Subcutaneous abdominal adipose tissue (tissue), 5 donors: ENCODE measurements at regions not wholly inside any gene's neighbourhood (a gene's known extent, or its start where the extent isn't known, plus 50 kb on each side); places are given as distances from the start of the nearest gene placed in this dataset.
"Not testable (repeated sequence)": the region's sequence is repeated elsewhere in the genome, so short reads cannot be mapped to it uniquely, and the experiment has no call there.

Experiments used
- H3K27ac ChIP-seq: one replicate; pipeline ENCODE4 v1.7.0; 2013; ENCODE audit warnings: low read depth, mild to moderate bottlenecking, inconsistent platforms, low read length, moderate library complexity
- H3K27me3 ChIP-seq, 5 donors: one replicate each; pipeline ENCODE4 v1.7.0; 2013; ENCODE audit warnings: low read length in 5 of 5, inconsistent platforms in 1 of 5; ENCODE audit not compliant: control insufficient read depth in 5 of 5, insufficient read depth in 4 of 5
- H3K36me3 ChIP-seq, 5 donors: one replicate each; pipeline ENCODE4 v1.7.0; 2013; ENCODE audit warnings: low read length in 5 of 5; ENCODE audit not compliant: control insufficient read depth in 5 of 5, insufficient read depth in 5 of 5
- H3K4me1 ChIP-seq, 5 donors: one replicate each; pipeline ENCODE4 v1.7.0; 2013; ENCODE audit warnings: low read length in 5 of 5, mild to moderate bottlenecking in 3 of 5, moderate library complexity in 1 of 5; ENCODE audit not compliant: control insufficient read depth in 5 of 5, insufficient read depth in 5 of 5
- H3K4me3 ChIP-seq, 5 donors: one replicate each; pipeline ENCODE4 v1.7.0; 2013; ENCODE audit warnings: low read length in 5 of 5, low read depth in 1 of 5
- H3K9ac ChIP-seq, 5 donors: one replicate each; pipeline ENCODE4 v1.7.0; 2013; ENCODE audit warnings: low read length in 5 of 5, mild to moderate bottlenecking in 4 of 5, moderate library complexity in 3 of 5
- H3K9me3 ChIP-seq, 5 donors: one replicate each; pipeline ENCODE4 v1.7.0; 2013; ENCODE audit warnings: low read length in 5 of 5; ENCODE audit not compliant: control insufficient read depth in 5 of 5
- donor health status: healthy.
- donor health status: healthy.
- donor health status: healthy.
- donor health status: healthy.
- donor health status: healthy.

DNA sequence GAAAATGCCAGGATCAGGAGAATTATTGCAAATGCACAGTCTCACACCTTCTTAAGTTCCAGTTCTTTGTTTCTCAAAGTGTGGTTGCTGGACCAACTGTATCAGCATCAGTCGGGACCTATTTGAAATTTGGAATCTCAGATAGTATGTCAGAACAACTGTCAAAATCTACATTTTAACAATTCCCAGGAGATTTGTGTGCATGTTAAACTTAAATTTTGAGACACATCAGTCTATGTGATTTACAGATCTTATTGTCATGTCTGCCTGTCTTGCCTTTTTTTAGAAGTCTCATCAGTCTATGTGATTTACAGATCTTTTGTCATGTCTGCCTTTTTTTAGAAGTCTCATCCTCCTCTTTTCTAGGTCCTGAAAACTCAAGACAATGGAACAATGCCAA, 243.6 kb upstream of the MEIS1 start:
- Histone ChIP-seq H3K9ac (no peak overlapping the region), H3K4me3 (no peak overlapping the region), H3K27me3 (no peaks in the 10 kb centered on the region), H3K27ac (no peak overlapping the region), H3K36me3 (no peaks in the 10 kb centered on the region), H3K4me1 (peaks cover 0 to 13% (median 8%) of the 10 kb centered on the region in 5 donors), H3K9me3 (no peaks in the 10 kb centered on the region)

DNA sequence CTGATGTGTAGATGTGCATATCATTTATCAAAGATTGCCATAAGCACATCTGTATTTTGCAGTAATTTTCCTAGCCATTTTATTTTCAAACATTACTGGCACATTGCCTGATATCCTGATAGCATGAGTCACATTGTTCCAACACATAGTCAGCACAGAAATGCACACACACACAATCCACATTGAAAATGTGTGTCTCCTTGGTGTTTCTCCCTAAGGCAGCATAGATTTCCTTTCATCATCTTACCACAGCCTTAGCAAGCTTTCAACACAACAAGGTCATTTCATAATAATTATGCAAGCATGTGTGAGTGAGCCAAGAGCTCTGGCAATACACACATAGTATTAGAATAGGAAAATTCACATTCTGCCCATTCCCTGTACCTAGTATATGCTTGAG, 245.4 kb upstream of the MEIS1 start:
- no peaks in the 10 kb centered on the region for H3K9me3 ChIP-seq
- H3K4me3 ChIP-seq, result no peak overlapping the region
- peaks cover 0 to 13% (median 8%) of the 10 kb centered on the region in 5 donors for H3K4me1 ChIP-seq
- no peak overlapping the region for H3K9ac ChIP-seq
- H3K36me3 ChIP-seq, result no peaks in the 10 kb centered on the region
- no peak overlapping the region for H3K27ac ChIP-seq
- H3K27me3 ChIP-seq, result no peaks in the 10 kb centered on the region

DNA sequence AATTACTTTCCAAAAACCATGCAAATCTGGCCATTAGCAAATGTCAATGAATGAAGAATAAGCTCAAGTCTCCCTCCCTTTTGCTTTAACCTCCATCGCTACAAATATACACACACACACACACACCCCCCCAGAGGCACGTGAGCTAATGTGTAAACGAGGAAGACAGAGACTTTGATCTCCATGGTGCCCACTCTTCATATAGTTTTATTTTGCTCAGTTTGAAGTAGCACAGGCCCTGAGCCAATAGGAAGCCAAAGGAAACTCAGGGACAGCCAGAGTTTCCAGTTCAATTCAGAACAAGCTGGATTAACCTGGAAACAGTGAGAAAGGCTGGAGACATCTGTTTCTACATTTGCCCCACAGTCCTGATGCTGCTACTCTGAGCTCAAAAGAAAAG, 248.4 kb upstream of the MEIS1 start:
- H3K36me3 ChIP-seq, result no peaks in the 10 kb centered on the region
- H3K27ac ChIP-seq, result no peak overlapping the region
- H3K9me3 ChIP-seq, result no peaks in the 10 kb centered on the region
- H3K4me1 ChIP-seq, result peaks cover 0 to 13% (median 8%) of the 10 kb centered on the region in 5 donors
- no peak overlapping the region for H3K9ac ChIP-seq
- H3K4me3 ChIP-seq, result no peak overlapping the region
- H3K27me3 ChIP-seq, result no peaks in the 10 kb centered on the region

DNA sequence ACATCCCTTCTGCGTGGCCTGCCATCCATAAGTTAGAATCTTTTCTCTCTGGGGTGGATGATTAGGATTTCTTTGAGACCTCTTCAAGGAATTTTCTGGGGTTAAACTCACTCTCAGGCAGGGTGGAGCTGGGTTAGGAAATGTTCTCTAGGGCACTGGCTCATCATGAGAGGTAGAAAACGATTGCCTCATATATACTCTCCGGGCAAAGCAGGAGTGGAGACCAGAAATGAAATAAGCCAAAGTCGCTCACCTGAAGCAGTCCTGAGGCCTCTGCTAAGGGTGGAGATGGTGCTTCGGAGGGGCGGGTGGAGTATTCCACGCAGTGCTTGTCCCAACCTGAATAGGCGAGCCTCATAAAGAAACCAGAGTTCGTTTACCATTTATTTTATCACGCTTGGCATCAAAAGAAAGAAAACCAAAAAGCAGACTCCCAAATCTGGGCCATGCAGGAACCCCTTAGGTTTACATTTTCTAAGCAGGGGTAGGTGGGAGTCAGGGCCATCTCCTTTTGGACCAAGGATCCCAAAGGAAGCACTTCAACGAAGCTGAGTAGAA, 249.3 kb upstream of the MEIS1 start:
- Histone ChIP-seq H3K27ac (no peak overlapping the region), H3K9me3 (no peaks in the 10 kb centered on the region), H3K9ac (no peak overlapping the region), H3K4me3 (no peak overlapping the region), H3K27me3 (no peaks in the 10 kb centered on the region), H3K4me1 (peaks cover 0 to 13% (median 8%) of the 10 kb centered on the region in 5 donors), H3K36me3 (no peaks in the 10 kb centered on the region)

DNA sequence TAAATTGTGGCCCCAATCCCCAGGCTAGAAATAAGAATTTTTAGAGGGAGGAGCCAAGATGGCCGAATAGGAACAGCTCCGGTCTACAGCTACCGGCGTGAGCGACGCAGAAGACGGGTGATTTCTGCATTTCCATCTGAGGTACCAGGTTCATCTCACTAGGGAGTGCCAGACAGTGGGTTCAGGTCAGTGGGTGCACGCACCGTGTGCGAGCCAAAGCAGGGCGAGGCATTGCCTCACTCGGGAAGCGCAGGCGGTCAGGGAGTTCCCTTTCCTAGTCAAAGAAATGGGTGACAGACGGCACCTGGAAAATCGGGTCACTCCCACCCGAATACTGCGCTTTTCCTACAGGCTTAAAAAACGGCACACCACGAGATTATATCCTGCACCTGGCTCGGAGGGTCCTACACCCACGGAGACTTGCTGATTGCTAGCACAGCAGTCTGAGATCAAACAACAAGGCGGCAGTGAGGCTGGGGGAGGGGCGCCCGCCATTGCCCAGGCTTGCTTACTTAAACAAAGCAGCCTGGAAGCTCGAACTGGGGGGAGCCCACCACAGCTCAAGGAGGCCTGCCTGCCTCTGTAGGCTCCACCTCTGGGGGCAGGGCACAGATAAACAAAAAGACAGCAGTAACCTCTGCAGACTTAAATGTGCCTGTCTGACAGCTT, 257.7 kb upstream of the MEIS1 start:
- not testable (repeated sequence) for H3K9ac ChIP-seq, H3K9me3 ChIP-seq, H3K27me3 ChIP-seq, H3K4me1 ChIP-seq, H3K36me3 ChIP-seq, H3K4me3 ChIP-seq, H3K27ac ChIP-seq

DNA sequence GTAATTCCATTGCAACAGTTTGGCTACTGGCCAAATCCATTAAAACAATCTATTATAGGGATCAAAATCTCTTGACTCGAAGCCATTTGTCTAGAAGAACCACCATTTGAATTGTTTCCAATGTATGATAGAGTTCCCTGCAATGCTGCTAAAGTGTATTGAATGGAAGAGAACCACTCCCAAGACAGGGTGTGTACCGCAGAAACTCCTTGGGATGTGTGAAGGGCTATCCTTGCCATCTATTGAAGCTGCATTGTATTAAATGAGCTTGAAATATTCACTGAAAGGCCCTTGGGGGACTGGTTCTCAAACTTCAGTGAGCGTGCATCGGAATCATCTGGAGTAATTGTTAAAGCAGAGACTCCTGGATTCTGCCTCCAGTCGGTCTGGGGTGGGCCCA, 260.4 kb upstream of the MEIS1 start:
- H3K9me3 ChIP-seq, result no peaks in the 10 kb centered on the region
- peaks cover 0 to 20% (median 7%) of the 10 kb centered on the region in 5 donors for H3K4me1 ChIP-seq
- H3K9ac ChIP-seq, result no peak overlapping the region
- no peak overlapping the region for H3K4me3 ChIP-seq
- H3K27me3 ChIP-seq, result no peaks in the 10 kb centered on the region
- no peaks in the 10 kb centered on the region for H3K36me3 ChIP-seq
- H3K27ac ChIP-seq, result no peak overlapping the region

DNA sequence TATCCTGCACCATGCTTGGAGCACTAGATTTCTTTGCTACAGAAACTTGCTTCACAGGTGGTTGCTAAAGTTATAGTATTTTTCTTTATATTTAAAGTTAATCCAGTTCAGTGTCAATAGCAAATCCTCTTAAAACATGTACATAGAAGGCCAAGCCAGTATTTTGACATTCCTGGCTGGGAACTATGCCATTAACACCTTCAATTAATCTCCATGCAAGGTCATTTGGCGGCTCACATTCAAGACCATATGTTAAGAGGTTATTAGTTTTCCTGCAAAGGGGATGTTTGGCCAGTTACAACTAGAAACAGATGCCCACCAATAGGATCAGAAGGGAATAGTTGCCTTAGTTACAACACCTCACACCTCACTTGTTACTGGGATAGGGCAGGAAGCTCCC, 261.3 kb upstream of the MEIS1 start:
- H3K27ac ChIP-seq, result no peak overlapping the region
- no peaks in the 10 kb centered on the region for H3K9me3 ChIP-seq
- H3K36me3 ChIP-seq, result no peaks in the 10 kb centered on the region
- H3K4me3 ChIP-seq, result no peak overlapping the region
- H3K27me3 ChIP-seq, result no peaks in the 10 kb centered on the region
- no peak overlapping the region for H3K9ac ChIP-seq
- H3K4me1 ChIP-seq, result peaks cover 0 to 20% (median 7%) of the 10 kb centered on the region in 5 donors

DNA sequence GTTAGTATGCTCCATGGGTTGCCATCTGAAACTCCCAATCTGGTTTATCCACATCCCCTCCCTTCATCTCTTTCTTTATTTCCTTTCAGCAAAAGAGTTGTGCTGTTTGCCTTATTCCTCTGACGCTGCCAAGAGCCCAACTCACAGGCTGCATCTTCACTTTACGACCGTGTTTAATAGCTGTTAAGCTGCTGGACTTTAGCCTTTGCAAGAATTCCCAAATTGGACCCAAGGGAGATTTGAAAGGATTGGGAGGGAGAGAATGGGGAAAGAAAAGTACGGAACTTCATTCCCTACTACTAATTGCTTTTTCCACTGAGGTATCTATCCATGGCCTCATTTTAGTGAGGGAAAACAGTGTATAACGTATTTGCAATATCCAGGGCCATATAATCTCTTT, 263.4 kb upstream of the MEIS1 start:
- no peak overlapping the region for H3K9ac ChIP-seq
- no peaks in the 10 kb centered on the region for H3K27me3 ChIP-seq
- H3K27ac ChIP-seq, result no peak overlapping the region
- H3K4me1 ChIP-seq, result peaks cover 0 to 20% (median 7%) of the 10 kb centered on the region in 5 donors
- H3K4me3 ChIP-seq, result peak overlapping the region in 1 of 5 donors; percentile 1
- no peaks in the 10 kb centered on the region for H3K9me3 ChIP-seq
- no peaks in the 10 kb centered on the region for H3K36me3 ChIP-seq

DNA sequence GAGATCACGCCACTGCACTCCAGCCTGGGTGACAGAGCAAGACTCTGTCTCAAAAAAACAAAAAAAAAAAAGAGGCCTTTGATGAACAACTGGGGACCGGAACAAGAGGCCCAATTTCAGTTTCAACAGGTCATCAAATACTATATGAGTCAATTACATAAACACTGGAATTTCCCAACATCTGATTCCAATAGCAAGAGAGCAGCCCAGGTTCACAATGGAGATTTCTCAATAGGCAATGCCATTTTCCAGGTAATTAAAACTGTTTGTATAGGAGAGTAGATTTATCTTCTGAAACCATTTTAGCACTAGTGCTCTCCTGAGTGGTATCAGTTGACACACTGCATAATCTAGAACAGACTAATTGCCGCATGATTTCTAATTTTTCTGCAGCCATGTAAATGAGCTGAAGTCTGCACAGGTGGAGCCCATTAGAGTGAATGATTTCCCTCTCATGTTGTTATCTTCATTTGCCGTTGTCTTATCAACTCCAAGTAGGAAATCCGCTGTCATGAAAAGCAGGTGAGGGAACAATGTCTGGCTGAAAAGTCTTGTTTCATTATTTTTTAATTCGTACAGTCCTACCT, 264.1 kb upstream of the MEIS1 start:
- no peak overlapping the region for H3K4me3 ChIP-seq
- no peaks in the 10 kb centered on the region for H3K36me3 ChIP-seq
- H3K9ac ChIP-seq, result no peak overlapping the region
- no peak overlapping the region for H3K27ac ChIP-seq
- no peaks in the 10 kb centered on the region for H3K27me3 ChIP-seq
- peaks cover 0 to 20% (median 7%) of the 10 kb centered on the region in 5 donors for H3K4me1 ChIP-seq
- no peaks in the 10 kb centered on the region for H3K9me3 ChIP-seq

DNA sequence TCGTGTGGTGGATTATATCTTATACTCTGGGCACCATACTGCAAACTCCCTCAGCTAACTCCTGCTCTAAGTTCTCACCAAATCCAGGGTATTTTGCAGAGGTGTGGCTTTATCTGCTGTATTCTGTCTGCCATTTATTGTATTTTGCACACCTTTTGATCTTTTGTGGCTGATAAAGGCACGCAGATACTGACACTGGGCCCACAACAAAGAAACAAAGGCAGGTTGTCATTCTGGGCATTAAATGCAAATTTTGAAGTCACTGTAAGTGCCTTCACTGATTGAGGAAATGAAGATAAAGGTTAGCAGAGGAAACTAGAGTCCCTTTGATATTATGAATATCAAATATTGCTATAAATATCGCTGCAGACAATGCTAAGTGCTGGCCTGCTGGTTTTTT, 265.8 kb upstream of the MEIS1 start:
- Histone ChIP-seq H3K36me3 (no peaks in the 10 kb centered on the region), H3K27me3 (no peaks in the 10 kb centered on the region), H3K4me3 (no peak overlapping the region), H3K4me1 (peaks cover 0 to 20% (median 7%) of the 10 kb centered on the region in 5 donors), H3K9me3 (no peaks in the 10 kb centered on the region), H3K9ac (no peak overlapping the region), H3K27ac (no peak overlapping the region)
